Transverse colon (tissue), 4 donors: ENCODE measurements at regions not wholly inside any gene's neighbourhood (a gene's known extent, or its start where the extent isn't known, plus 50 kb on each side); places are given as distances from the start of the nearest gene placed in this dataset.

Experiments
- CTCF ChIP-seq, 5 experiments: fragments of 200-600 bp in 3 of 5; fragments of 450-650 bp in 2 of 5; sonication (generic) in 3 of 5; IDR thresholded peaks; 1 replicate in 2 of 5; 2 replicates in 3 of 5; pipeline ENCODE4 v1.5.1; 2016 to 2017; ENCODE audit warnings: antibody characterized with exemption in 5 of 5, inconsistent platforms in 3 of 5, mild to moderate bottlenecking in 2 of 5, moderate library complexity in 1 of 5
- EP300 ChIP-seq: sonication (generic); formaldehyde crosslinking; IDR thresholded peaks from one replicate; pipeline ENCODE4 v1.6.1; 2017; ENCODE audit warnings: antibody characterized with exemption, low read depth
- POLR2A ChIP-seq: fragments of 450-650 bp; IDR thresholded peaks from one replicate; pipeline ENCODE4 v1.6.1; 2016; ENCODE audit warnings: antibody characterized with exemption, mild to moderate bottlenecking, moderate library complexity
- POLR2AphosphoS5 ChIP-seq, 3 donors: sonication (generic); formaldehyde crosslinking; IDR thresholded peaks; one replicate each; pipeline ENCODE4 v1.6.1; 2016; ENCODE audit warnings: antibody characterized with exemption in 3 of 3

GRCh38 chr18:4653418-4653817, 198.3 kb upstream of the DLGAP1 start:
- no peak for TF ChIP-seq CTCF (IDR thresholded peaks at IDR 0.05)
- no peak for TF ChIP-seq EP300
- no peak for TF ChIP-seq POLR2A
- no peak for TF ChIP-seq POLR2AphosphoS5 (IDR thresholded peaks at IDR 0.05)
